Colonic mucosa (tissue), 4 donors: ENCODE measurements at regions not wholly inside any gene's neighbourhood (a gene's known extent, or its start where the extent isn't known, plus 50 kb on each side); places are given as distances from the start of the nearest gene placed in this dataset.

Experiments
- DNase-seq: peaks from one replicate; pipeline ENCODE4 v3.0.0-alpha.2; 2020
- H3K27ac ChIP-seq: fragments of 200-600 bp; one replicate; pipeline ENCODE4 v1.8.0; 2021
- H3K27me3 ChIP-seq: fragments of 200-600 bp; one replicate; pipeline ENCODE4 v1.8.0; 2021
- H3K36me3 ChIP-seq: fragments of 200-600 bp; one replicate; pipeline ENCODE4 v1.8.0; 2021
- H3K4me1 ChIP-seq: fragments of 200-600 bp; one replicate; pipeline ENCODE4 v1.8.0; 2021; ENCODE audit warnings: mild to moderate bottlenecking
- H3K4me3 ChIP-seq: fragments of 200-600 bp; one replicate; pipeline ENCODE4 v1.8.0; 2021
- H3K9ac ChIP-seq, 2 donors: one replicate each; pipeline ENCODE4 v1.7.0; 2013; ENCODE audit warnings: control low read depth in 2 of 2, low read depth in 2 of 2, low read length in 2 of 2
- H3K9me3 ChIP-seq: fragments of 200-600 bp; one replicate; pipeline ENCODE4 v1.8.0; 2021
- intact Hi-C: fragments of 100-400 bp; cut with DNase I; formaldehyde crosslinking; loops from one replicate; pipeline ENCODE4 v1.14.1; 2022
- TF ChIP-seq, protein P1 (sequence below): fragments of 200-600 bp; IDR thresholded peaks from one replicate; pipeline ENCODE4 v1.8.0; 2022; ENCODE audit warnings: antibody characterized with exemption, mild to moderate bottlenecking
- donor health status: healthy.
- donor health status: DM: no; HTN: no; CAD: no.
- donor health status: DM: no; HTN: no; CAD: no.

DNA sequence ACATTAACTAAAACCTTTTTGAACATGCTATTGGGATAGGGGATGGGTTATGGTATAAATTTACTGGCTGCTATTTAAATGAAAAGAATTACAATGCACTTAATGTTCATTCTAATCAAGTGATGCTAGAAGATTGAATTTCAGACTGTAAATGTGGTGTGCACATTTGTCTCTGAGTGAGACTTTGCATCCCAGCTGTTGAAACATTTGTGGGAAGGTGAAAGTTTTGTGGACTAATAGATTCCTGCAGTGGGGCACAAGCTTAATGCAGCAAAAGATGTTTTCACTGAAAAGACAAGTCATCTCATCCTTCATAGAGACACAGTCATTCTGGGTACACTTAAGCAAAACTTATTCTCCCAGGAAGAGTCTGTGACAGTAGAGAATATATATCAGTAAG, 323.6 kb downstream of the NFIB start:
- intact Hi-C loops: no loop called here

DNA sequence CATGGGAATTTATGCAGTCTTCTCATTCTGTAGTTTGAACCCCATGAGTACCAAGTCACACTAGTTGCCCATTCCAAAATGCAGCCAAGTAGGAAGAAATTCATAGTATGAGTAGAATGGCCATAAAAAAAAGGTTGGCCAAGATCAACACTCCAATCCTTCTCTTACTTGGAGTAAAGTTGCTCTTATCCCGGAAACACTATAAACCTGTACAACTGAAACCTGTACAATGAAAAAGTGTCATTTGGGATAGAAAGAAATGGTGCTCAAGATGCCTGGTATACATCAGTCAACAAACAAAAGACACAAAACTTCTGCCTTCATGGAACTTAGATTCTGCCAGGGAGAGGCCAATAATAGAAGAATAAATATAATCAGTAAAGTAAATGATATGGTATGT, 325.0 kb downstream of the NFIB start:
- H3K9ac ChIP-seq: no peak overlapping the region
- DNase-seq: no peak
- no peaks in the 10 kb centered on the region for H3K27me3 ChIP-seq
- no peaks in the 10 kb centered on the region for H3K36me3 ChIP-seq
- no peak overlapping the region for H3K4me3 ChIP-seq
- H3K27ac ChIP-seq: no peak overlapping the region
- intact Hi-C loops: no loop called here
- TF ChIP-seq, protein P1, sequence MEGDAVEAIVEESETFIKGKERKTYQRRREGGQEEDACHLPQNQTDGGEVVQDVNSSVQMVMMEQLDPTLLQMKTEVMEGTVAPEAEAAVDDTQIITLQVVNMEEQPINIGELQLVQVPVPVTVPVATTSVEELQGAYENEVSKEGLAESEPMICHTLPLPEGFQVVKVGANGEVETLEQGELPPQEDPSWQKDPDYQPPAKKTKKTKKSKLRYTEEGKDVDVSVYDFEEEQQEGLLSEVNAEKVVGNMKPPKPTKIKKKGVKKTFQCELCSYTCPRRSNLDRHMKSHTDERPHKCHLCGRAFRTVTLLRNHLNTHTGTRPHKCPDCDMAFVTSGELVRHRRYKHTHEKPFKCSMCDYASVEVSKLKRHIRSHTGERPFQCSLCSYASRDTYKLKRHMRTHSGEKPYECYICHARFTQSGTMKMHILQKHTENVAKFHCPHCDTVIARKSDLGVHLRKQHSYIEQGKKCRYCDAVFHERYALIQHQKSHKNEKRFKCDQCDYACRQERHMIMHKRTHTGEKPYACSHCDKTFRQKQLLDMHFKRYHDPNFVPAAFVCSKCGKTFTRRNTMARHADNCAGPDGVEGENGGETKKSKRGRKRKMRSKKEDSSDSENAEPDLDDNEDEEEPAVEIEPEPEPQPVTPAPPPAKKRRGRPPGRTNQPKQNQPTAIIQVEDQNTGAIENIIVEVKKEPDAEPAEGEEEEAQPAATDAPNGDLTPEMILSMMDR: no peak
- no peaks in the 10 kb centered on the region for H3K9me3 ChIP-seq
- H3K4me1 ChIP-seq: no peaks in the 10 kb centered on the region

More for the DNA sequence above, 323.6 kb downstream of the NFIB start:
- Histone ChIP-seq H3K27me3 (no peaks in the 10 kb centered on the region), H3K4me1 (no peaks in the 10 kb centered on the region), H3K36me3 (no peaks in the 10 kb centered on the region), H3K9ac (no peak overlapping the region), H3K27ac (no peak overlapping the region), H3K4me3 (no peak overlapping the region), H3K9me3 (no peaks in the 10 kb centered on the region)
- TF ChIP-seq, protein P1: no peak
- DNase-seq: no peak

DNA sequence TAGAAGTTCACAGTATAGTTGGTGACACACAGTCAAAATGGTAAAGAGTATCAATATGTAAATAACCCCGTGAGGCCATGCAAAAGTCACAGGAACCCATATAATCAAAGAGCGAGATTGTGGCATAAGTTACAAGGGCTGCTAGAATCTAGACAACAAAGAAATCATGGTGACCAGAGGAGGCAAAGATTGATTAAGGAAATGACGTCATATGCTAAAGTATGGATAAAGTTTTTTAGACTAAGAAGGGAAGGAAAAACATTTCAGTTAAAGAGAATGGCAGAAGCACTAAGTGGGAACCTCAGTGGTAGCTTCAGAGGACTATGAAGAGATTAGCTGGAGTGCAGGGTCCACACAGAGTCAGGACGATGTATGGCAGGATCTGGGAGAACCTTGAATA, 330.3 kb downstream of the NFIB start:
- TF ChIP-seq, protein P1: no peak
- Histone ChIP-seq H3K4me3 (no peak overlapping the region), H3K9me3 (no peaks in the 10 kb centered on the region), H3K27ac (no peak overlapping the region), H3K9ac (no peak overlapping the region), H3K27me3 (no peaks in the 10 kb centered on the region), H3K4me1 (no peaks in the 10 kb centered on the region), H3K36me3 (no peaks in the 10 kb centered on the region)
- no peak for DNase-seq
- intact Hi-C loops: no loop called here

DNA sequence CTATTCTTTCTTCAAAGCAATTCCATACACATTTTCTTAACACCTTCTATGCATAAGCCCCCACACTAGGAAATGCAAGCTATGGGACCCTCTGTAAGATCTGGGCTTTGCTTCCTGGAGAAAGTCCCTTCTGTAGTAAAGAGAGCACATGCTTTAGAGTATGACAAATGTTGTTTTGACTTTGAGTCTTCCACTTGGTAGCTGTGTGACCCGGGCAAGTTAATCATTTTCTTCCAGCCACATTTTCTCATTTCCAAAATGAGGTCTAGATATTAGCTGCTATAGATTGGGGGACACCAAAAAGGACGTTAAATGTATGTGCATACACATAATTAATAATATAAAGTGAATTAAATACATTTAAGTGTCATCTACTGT, 334.0 kb downstream of the NFIB start:
- Histone ChIP-seq H3K9me3 (no peaks in the 10 kb centered on the region), H3K9ac (no peak overlapping the region), H3K4me1 (no peaks in the 10 kb centered on the region), H3K27ac (no peak overlapping the region), H3K27me3 (no peaks in the 10 kb centered on the region), H3K36me3 (no peaks in the 10 kb centered on the region), H3K4me3 (no peak overlapping the region)
- DNase-seq: no peak
- TF ChIP-seq, protein P1: no peak
- intact Hi-C loops: no loop called here

DNA sequence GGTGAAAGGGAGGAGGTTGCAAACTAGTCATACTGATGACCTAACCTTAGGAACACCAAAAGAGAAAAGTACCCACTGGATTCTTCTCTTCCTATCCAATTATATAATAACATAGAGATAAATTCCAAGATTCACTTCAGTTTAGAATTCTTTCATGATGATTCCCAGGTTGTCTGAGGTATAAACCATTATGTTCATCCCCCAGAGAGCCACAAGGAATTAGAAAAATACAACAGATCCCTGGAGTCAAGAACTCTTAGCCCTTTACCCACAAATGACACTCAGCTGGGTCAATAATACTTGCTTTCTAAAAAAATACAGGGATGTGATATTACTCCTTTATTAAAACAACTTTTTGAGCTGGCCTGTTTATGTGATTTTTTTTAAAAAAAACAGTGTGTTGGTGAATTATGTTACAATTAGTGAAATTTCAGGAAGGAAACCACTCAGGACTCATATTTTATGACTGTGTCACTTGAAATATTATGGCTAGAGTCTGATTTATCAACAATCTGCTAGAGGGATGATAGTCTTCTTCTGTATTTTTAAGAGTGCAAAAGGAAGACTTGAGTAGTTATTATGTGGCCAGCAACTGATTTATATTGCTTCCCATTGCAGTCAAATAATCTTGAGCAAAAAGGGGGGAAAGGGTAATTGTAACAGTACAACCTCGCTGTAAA, 338.2 kb downstream of the NFIB start:
- H3K9ac ChIP-seq: no peak overlapping the region
- no peaks in the 10 kb centered on the region for H3K9me3 ChIP-seq
- H3K27me3 ChIP-seq: no peaks in the 10 kb centered on the region
- no peak overlapping the region for H3K4me3 ChIP-seq
- TF ChIP-seq, protein P1: no peak
- intact Hi-C loops: no loop called here
- H3K36me3 ChIP-seq: no peaks in the 10 kb centered on the region
- no peaks in the 10 kb centered on the region for H3K4me1 ChIP-seq
- no peak overlapping the region for H3K27ac ChIP-seq
- DNase-seq: no peak
